ENCODE measurements at regions not wholly inside any gene's neighbourhood (a gene's known extent, or its start where the extent isn't known, plus 50 kb on each side); places are given as distances from the start of the nearest gene placed in this dataset.

DNA sequence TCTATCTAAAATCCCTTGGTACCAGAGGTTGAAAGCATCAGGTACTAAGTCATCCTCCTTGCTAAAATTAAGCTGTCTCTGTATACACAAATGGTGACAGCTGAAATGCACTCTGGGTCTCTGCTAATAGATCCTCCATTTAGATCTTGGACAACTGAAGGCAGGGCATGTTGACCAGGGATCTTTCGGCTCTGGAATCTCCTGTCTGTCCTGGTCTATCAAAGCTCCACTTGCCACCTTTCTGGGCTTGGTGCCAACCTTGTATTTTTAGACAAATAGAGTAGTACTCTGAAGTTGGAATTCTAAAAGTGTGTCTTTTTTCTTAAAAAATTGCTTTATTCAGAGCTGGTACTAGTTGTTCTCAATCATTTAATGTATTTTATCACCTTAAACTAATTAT, 135.2 kb upstream of the HMHB1 start:
- DNase-seq = no peak
- intact Hi-C loops (cut with DNase I) = no loop called here
- peak; percentile 49 for ATAC-seq (ENCODE audit: poor library complexity)

DNA sequence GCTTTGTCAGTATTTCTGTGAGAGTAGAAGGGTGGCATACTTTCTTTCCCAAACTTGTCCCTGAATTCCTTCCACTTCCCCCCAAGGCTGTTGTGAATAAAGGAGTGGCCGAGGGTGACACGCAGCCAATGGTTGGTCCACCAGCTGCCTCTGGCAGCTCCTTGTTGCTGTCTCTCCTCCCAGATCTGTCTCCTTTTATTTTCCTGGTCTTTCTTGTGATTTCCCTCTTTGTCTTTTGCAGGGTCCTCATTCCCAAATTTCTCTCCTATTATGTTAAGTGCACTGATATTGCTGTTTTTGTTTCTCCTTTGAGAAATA, 137.5 kb upstream of the HMHB1 start:
- intact Hi-C loops (cut with DNase I) = no loop called here
- ATAC-seq (ENCODE audit: poor library complexity) = no peak
- no peak for DNase-seq

DNA sequence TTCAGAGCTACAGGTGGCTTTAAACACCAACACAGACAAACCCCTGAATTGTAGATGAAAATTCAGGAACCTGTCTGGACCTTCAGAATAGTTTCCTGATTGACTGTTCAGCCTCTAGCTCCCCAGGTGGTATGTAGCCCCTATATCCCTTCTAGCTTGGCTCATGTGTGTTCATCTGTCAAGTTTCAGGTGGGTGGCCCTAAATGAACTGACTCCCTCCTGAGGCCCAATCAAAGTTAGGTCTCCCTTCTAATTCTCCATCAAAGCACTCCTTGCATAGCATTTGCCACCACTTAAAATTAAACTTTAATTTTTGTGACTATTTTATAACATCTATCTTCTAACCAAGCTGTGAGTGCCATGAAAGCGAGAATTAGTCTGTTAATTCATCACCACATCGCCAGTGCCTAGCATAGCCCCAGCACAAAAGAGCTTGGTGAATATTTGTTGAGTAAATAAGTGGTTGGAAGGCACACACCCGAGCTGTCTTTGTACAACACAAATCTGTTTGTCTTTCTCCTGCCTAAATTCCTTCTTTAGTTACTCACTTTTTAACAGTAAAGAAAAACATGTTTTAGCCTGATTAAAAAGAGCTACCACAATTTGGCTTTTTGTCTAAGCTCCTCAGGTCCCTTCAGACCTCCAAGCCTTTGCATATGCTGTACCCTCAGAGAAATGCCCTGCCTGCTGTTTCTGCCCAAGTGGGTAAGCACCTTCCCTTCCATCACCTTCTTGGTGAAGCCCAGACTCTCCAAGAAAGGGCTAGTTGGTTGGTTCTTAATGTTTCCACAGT, 138.1 kb upstream of the HMHB1 start:
- ATAC-seq (ENCODE audit: poor library complexity) = no peak

DNA sequence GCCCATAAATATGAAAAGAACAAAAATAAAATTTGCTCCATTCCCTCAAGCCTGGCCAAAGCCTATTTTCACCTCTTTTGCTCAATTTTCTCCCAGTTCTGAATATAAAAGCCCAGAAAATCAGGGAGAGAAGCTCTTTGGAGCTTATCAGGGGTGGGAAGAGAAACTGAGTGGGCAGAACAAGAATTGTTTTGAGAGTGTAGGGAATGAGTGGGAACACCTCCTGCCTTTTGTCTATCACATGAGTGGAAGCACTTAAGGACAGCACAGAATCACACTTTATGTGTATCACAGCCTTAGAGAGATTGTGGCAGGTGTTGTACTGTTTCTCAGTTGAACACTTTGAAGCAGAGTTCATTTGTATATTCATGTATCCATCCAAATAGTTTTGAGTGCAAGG, 139.2 kb upstream of the HMHB1 start:
- DNase-seq (no peak), ATAC-seq (ENCODE audit: poor library complexity) (no peak)
- intact Hi-C loops (cut with DNase I) = no loop called here

More for the DNA sequence above, 138.1 kb upstream of the HMHB1 start:
- intact Hi-C loops (cut with DNase I) = no loop called here
- no peak for DNase-seq

DNA sequence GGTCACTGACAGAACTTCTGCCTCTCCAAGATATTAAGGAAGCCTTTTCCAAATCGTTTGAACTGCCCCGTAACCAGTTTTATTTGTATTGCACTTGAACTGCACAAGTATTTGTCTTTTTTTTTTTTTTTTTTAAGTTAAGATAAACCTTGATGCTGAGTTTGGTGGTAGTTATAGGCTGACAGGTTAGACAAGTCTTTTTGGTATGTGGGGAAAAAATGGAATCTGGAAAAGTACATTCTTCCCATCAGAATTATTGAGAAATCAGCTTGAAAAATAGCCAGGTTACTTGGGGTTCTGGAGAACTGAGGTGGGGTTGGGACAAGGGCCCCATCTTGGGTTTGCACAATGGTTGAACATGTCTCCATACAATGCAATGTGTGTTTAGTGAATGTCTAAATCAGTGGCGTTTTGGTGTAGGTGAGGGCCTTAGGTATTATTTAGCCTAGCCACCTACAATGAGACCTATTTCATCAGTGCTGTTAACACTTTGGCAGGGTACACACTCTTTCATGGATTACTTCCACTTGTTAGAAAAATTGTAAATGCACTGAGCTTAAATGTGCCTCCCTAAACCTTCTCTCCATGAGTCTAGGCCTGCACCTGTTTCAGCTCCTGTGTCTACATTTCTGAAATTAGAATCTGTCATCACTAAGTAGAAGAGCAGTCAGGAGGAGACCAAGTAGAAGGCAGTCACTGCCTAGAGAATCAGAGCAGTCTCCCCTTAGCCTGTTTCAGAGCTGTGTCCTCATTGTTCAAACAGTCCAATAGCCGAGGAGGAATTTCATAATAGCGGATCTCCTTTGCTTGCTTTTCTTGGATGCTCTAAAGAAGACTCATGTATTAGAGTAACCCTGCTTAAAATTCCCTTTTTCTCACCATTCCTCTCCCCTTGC, 140.0 kb upstream of the HMHB1 start:
- ATAC-seq (ENCODE audit: poor library complexity) = no peak
- no peak for DNase-seq
- intact Hi-C loops (cut with DNase I) = no loop called here

DNA sequence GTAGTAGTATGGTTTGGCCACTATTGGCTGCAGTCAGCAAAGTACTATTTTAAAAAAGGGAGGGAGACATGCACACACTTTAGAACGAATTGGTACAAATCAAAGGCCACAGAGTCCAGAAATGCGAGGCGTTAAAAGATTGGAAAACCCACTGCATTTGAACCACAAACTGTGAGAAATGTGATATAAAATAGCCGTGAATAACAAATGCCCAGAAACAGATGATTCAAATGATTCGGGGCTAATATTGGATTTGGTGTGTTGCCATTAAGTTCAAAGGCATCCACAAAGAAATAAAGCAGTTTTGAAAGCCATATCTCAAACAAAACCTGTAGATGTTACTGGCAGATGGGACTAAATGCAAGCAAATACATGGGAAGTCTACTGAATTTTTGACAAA, 140.9 kb upstream of the HMHB1 start:
- DNase-seq = no peak
- no peak for ATAC-seq (ENCODE audit: poor library complexity)
- intact Hi-C loops (cut with DNase I) = no loop called here

DNA sequence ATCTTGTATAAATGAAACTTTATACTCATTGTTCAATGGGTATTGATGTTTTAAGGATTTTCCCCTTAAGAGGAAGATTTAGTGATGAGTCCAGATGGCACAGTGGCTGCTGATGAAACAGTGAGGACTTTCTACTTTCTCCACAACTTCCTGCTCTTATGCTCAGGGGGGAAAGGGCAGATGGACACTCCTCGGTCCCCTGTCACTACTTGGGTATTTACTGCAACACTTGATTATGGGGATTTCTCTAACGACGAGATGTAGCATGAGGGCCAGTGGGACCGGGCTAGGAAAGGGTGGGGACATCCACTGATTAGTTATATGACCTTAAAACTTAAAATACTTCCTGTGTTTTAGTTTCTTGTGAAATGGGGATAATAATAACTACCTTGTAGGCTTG, 146.1 kb upstream of the HMHB1 start:
- intact Hi-C loops (cut with DNase I) = no loop called here
- ATAC-seq (ENCODE audit: poor library complexity) = no peak
- DNase-seq = no peak

DNA sequence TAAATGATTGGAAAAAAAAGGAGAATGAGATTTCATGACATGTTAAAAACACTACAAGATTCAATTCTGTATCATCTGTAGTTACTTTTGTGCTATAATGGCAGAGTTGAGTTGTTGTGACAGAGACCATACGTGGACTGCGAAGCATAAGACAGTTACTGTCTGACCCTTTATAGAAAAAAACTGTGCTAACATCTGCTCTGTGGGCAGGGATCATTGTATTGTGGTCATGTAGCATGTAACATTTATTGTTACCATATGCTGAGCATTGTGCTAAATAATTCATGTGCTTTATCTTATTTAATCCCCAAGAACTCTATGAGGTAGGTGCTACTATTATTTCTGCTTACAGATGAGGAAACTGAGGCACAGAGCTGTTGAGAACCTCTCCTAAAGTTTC, 147.3 kb upstream of the HMHB1 start:
- ATAC-seq (ENCODE audit: poor library complexity) (no peak), DNase-seq (no peak)
- intact Hi-C loops (cut with DNase I) = no loop called here

DNA sequence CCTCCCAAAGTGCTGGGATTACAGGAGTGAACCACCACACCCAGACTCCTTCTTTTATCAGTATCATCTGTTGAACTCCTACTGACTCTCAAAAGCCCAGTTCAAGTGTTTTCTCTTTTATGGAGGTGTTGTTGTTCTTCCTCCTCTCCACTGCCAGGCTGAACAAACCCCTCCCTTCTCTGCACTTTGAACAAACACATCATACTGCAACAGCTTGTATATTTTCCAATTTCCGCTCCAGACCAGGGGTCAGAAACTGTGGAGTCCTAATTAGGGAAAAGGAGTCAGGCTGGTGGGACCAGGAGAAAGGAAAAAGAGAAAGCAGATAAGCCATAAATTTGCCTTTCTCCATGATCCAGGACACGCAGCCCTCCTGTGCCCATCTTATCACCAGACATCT, 148.1 kb upstream of the HMHB1 start:
- no peak for DNase-seq
- no peak for ATAC-seq (ENCODE audit: poor library complexity)
- intact Hi-C loops (cut with DNase I) = no loop called here

DNA sequence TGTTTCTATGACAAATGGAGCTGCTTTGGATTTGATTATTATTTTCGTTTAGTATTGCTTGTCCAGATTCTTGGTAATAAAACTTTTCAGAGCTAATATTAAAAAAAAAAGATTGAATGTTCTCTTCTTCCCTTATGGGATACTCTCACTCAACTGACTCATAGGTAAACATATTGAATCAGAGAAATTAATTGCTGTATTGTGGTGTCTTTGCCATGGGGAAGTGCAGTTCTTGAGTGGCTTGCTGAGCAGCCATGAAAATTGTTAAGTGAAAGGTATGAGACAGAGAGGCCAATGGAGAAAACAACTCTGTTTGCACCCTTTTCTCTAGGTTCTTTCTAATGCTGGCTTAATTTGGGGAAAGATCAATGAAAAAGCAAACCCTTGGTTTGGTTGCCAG, 149.9 kb upstream of the HMHB1 start:
- intact Hi-C loops (cut with DNase I) = no loop called here
- no peak for ATAC-seq (ENCODE audit: poor library complexity)
- no peak for DNase-seq

DNA sequence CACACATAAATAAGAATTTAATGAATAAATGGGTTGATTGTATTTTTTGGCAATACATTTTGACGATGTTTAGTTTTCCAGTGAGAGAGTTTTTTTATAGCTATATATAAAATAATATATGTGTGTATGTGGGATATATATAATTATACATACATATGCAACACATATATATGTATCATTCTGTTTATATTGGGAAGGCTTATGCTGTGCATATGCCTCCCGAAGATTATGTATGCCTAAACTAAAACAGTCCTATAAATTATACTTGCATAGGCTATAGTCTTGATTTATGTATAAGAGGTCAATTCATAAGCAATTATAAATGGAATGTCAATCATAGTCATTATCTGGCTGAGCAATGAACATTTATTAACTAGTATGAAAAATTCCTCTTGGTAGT, 151.3 kb upstream of the HMHB1 start:
- no peak for DNase-seq
- intact Hi-C loops (cut with DNase I) = no loop called here
- ATAC-seq (ENCODE audit: poor library complexity) = no peak

DNA sequence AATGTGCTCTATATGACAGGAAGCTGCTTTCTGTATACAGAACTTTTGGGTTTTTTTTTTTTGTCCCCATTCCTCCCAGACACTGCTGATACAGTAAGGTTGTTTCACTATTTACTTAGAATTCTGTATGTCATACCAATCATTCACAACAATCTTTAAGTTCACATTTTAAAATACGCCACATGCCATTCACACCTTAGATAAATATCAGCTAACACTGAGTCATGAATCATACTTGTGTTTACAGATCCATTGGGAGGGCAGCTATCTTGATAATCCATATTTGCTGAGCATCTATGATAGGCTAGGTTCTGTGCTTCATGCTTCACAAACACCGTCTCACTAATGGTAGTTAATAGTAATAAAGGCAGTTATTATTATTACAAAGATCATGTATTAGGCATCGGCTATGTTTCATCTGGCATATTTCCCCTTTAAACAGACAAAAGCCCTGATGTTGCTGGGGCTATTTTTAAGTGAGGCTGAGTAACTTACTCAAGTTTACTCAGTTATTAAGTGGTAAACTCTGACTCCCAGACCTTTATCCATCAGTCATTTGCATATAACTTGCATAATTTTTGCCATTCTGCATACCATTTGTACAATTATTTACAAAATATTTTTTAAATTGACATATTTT, 152.2 kb upstream of the HMHB1 start:
- DNase-seq = no peak
- intact Hi-C loops (cut with DNase I) = no loop called here
- no peak for ATAC-seq (ENCODE audit: poor library complexity)

DNA sequence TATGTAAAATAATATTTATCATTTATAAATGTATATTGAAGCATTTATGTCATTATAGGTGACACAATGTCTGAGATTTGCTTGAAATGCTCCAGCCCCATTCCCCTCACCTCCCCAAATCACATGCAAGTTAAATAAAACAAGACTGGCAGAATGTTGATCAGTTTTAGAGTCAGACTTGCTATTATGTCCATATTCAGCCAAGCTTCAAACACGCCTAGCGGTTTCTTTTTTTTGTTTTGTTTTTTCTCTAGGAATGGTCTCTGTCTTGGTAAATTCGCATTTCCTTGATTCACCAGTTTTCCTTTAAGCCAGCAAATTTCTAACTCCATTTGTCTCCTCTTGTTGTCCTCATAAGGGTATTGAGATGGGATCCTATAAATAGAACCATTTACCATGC, 153.0 kb upstream of the HMHB1 start:
- DNase-seq = no peak
- no peak for ATAC-seq (ENCODE audit: poor library complexity)
- intact Hi-C loops (cut with DNase I) = no loop called here

DNA sequence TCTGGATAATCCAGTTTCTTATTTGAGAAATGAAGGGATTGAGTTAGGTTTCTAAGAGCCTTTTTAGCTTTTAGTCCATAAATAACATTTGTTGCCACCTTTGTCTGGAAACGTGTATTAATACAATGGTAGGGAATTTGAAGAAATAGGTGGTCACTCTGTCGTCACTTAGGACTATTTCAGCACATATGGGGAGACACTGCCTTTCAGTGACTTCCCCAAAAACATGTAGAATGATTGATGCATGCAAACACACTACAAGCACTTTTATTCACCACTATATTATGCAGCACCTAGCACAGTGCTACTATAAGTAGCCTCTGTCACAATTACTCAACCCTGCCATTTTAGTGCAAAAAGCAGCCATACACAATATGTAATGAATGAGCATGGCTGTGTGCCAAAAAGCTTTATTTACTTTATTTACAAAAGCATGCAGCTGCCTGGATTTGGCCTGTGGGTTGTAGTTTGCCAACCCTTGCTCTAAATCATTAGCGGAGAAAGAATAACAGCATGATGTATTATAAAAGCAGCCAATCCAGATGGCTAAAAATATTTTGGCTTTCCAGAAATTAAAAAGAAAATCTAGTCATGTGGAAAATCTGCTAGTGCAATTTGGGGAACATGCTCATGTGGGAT, 154.2 kb upstream of the HMHB1 start:
- ATAC-seq (ENCODE audit: poor library complexity) = no peak
- intact Hi-C loops (cut with DNase I) = no loop called here
- DNase-seq = no peak

DNA sequence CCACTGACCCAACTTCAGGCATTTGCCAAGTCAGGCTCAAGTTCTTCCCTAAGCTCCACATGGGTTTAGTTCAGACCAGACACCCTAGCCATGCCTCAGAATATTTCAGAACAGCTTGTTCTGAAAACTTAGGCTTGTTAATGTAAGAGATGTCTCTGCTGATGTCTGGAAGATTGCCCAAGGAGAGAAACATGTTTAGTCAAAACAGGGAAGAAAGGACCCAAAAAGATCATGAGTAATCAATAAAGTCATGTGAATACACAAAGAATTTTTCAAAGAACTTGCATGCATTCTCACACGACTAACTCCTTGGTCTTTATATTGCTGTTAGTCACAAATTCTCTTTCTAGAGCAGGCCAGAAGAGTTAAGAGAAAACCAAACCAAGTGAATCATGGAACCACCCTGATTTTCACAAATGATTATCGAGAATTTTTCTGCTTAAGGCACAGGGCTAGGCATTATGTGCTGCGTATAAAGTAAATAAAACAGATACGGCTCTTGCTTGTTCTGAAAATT, 158.1 kb upstream of the HMHB1 start:
- no peak for DNase-seq
- intact Hi-C loops (cut with DNase I) = no loop called here
- ATAC-seq (ENCODE audit: poor library complexity) = no peak

DNA sequence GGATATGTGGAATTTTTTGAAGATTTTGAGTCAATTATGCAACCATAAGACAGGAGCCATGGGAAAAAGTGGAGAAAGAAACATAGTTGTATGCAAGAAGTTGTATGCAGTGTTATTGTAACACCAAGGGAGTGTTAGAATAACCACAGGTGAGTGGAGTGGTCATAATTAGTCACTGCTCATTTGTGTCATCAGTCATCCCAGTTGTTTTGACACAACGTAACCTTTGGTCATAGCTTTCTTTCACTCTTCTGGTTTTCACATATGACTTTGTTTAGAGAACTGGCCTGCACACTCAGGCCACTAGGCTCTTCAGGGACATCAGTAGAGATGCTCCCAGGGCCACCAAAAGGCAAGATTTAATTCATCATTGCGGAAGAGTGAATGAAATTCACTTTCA, 158.7 kb upstream of the HMHB1 start:
- DNase-seq = no peak
- ATAC-seq (ENCODE audit: poor library complexity) = no peak
- intact Hi-C loops (cut with DNase I) = no loop called here

DNA sequence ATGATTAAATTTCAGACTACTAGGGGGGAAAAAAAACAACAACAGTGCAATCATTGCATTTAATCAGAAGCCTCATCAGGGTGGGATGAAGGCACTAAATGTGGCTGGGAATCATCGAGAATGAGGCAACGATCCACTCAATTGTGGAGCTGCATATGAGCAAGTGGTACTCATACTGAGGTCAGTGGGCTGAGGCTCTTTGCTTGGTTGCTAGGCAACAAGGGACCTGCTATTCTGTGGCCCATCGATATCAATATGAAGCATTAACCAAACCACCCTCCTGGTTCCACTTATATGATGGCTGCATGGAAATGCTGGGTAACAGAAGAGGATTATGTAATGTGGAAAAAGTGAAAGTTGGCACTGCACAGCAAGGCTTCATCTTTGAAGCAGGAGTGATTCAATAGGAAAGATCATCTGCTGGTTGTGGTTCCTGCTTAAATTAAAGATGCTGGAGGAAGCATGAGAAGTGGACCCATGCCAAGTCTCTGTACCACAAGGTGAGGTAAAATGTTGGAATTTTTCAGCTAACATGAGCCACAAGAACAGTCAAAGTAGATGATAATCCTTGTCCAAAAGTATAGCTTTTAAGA, 159.8 kb upstream of the HMHB1 start:
- ATAC-seq (ENCODE audit: poor library complexity) (no peak), DNase-seq (no peak)
- intact Hi-C loops (cut with DNase I) = no loop called here

DNA sequence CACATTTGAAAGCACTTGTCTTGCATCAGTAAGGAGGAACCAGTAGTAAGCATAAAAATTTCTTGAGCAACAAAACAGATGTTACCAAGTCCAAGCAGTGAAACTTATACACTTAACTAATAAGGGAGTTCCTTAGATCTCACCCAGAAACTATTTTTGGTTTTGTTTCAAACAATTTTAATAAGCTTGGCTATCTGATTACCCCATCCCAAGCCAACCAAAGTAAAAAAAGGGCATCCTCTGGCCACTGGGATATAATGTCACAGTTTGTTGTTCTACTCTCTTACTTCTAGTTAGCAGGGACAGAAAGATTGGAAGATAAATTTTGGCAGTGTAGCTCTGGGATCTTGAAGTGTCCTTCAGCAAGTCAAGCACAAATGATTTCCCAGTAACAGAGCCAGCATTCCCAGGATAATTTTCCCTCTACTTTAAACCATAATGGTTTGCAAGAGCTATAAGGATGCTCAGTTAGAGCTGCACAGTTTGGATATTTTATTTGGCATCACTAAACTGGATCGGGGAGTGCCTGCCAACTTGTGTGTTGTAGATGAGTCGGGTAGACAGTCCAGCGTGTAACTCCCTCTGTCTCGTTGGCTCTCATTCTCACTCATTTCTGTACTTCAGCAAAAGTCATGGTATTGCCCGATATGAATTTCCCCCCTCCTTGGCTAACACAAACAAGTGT, 161.9 kb upstream of the HMHB1 start:
- DNase-seq (no peak), ATAC-seq (ENCODE audit: poor library complexity) (peak; percentile 68)
- intact Hi-C loops (cut with DNase I) = no loop called here

All from Right ventricle myocardium superior (tissue), 1 donor.